Neural cell (in vitro differentiated cells): ENCODE measurements at regions not wholly inside any gene's neighbourhood (a gene's known extent, or its start where the extent isn't known, plus 50 kb on each side); places are given as distances from the start of the nearest gene placed in this dataset.
"Not testable (repeated sequence)": the region's sequence is repeated elsewhere in the genome, so short reads cannot be mapped to it uniquely, and the experiment has no call there.

ENCODE experiments used
- H2AFZ ChIP-seq: fragments of 200-600, 300-800 bp; sonication (generic), shearing (Covaris generic); 2 replicates; pipeline ENCODE4 v1.6.0; 2014; ENCODE audit warnings: low read depth, mild to moderate bottlenecking, antibody characterized with exemption, low read length, moderate library complexity
- H3F3A ChIP-seq: fragments of 200-600 bp; shearing (Covaris generic); 2 replicates; pipeline ENCODE4 v1.6.1; 2016; ENCODE audit warnings: mild to moderate bottlenecking, moderate library complexity, mixed read lengths, antibody characterized with exemption, low read length; ENCODE audit not compliant: insufficient read depth, poor library complexity, severe bottlenecking
- H3K27ac ChIP-seq: fragments of 200-600, 300-800 bp; sonication (generic), shearing (Covaris generic); 2 replicates; pipeline ENCODE4 v1.5.1; 2014; ENCODE audit warnings: mild to moderate bottlenecking, low read length, moderate library complexity
- H3K27me3 ChIP-seq: fragments of 300-800, 200-600 bp; sonication (generic), shearing (Covaris generic); 2 replicates; pipeline ENCODE4 v1.6.0; 2014; ENCODE audit warnings: mild to moderate bottlenecking, low read depth, low read length, moderate library complexity; ENCODE audit not compliant: insufficient read depth
- H3K36me3 ChIP-seq: fragments of 300-800, 200-600 bp; sonication (generic), shearing (Covaris generic); 2 replicates; pipeline ENCODE4 v1.5.1; 2014; ENCODE audit warnings: mild to moderate bottlenecking, antibody characterized with exemption, low read length, moderate library complexity; ENCODE audit not compliant: insufficient read depth
- H3K4me2 ChIP-seq: fragments of 300-800, 200-600 bp; sonication (generic), shearing (Covaris generic); 2 replicates; pipeline ENCODE4 v1.6.0; 2014; ENCODE audit warnings: mild to moderate bottlenecking, low read length
- H3K4me3 ChIP-seq: fragments of 300-800, 200-600 bp; sonication (generic), shearing (Covaris generic); 2 replicates; pipeline ENCODE4 v1.5.1; 2014; ENCODE audit warnings: mild to moderate bottlenecking, low read length, moderate library complexity
- H3K79me2 ChIP-seq: fragments of 200-600 bp; shearing (Covaris generic); replicated peaks from 2 replicates; pipeline ENCODE4 v1.6.0; 2014; ENCODE audit warnings: mild to moderate bottlenecking, low read length, moderate library complexity; ENCODE audit not compliant: insufficient read depth
- H3K9ac ChIP-seq: fragments of 300-800, 200-600 bp; sonication (generic), shearing (Covaris generic); 2 replicates; pipeline ENCODE4 v1.6.1; 2016; ENCODE audit warnings: mild to moderate bottlenecking, low read length, mixed read lengths
- H3K9me2 ChIP-seq: fragments of 200-600 bp; shearing (Covaris generic); 2 replicates; pipeline ENCODE4 v1.6.1; 2016; ENCODE audit warnings: mild to moderate bottlenecking, low read length, mixed read lengths; ENCODE audit not compliant: insufficient read depth
- H3K9me3 ChIP-seq: fragments of 200-600, 300-800 bp; sonication (generic), shearing (Covaris generic); 2 replicates; pipeline ENCODE4 v1.6.1; 2016; ENCODE audit warnings: mild to moderate bottlenecking, mixed run types, low read length, moderate library complexity, mixed read lengths
- H4K20me1 ChIP-seq: fragments of 200-600 bp; shearing (Covaris generic); 2 replicates; pipeline ENCODE4 v1.6.1; 2016; ENCODE audit warnings: mild to moderate bottlenecking, mixed run types; ENCODE audit not compliant: insufficient read depth
- CTCF ChIP-seq: fragments of 450-650 bp; IDR thresholded peaks from 2 replicates; pipeline ENCODE4 v1.5.1; 2014; ENCODE audit warnings: antibody characterized with exemption, mild to moderate bottlenecking, moderate library complexity; ENCODE audit not compliant: poor library complexity, severe bottlenecking
- EP300 ChIP-seq: fragments of 450-650 bp; conservative IDR thresholded peaks from 2 replicates; pipeline ENCODE4 v1.6.1; 2014; ENCODE audit warnings: antibody characterized with exemption, mild to moderate bottlenecking, moderate library complexity; ENCODE audit not compliant: poor library complexity, severe bottlenecking
- EZH2 ChIP-seq: fragments of 200-600, 300-800 bp; shearing (Covaris generic), sonication (generic); IDR thresholded peaks from 2 replicates; pipeline ENCODE4 v1.6.1; 2014; ENCODE audit warnings: antibody characterized with exemption, low read length, borderline replicate concordance, mild to moderate bottlenecking; ENCODE audit not compliant: insufficient read depth, poor library complexity, severe bottlenecking
- MXI1 ChIP-seq: fragments of 450-650 bp; conservative IDR thresholded peaks from 2 replicates; pipeline ENCODE4 v1.6.1; 2014; ENCODE audit warnings: antibody characterized with exemption, mild to moderate bottlenecking; ENCODE audit not compliant: poor library complexity, severe bottlenecking
- POLR2AphosphoS5 ChIP-seq: IDR thresholded peaks from 2 replicates; pipeline ENCODE4 v1.6.1; 2012
- RAD21 ChIP-seq: fragments of 450-650 bp; conservative IDR thresholded peaks from 2 replicates; pipeline ENCODE4 v1.6.1; 2014; ENCODE audit warnings: antibody characterized with exemption, mild to moderate bottlenecking, moderate library complexity
- REST ChIP-seq: IDR thresholded peaks from 2 replicates; pipeline ENCODE4 v1.6.1; 2012; ENCODE audit warnings: borderline replicate concordance
- SMC3 ChIP-seq: fragments of 450-650 bp; conservative IDR thresholded peaks from 2 replicates; pipeline ENCODE4 v1.6.1; 2014; ENCODE audit warnings: antibody characterized with exemption, mild to moderate bottlenecking, moderate library complexity; ENCODE audit not compliant: poor library complexity
- TAF1 ChIP-seq: IDR thresholded peaks from 2 replicates; pipeline ENCODE4 v1.6.1; 2012; ENCODE audit warnings: low read depth

GRCh38 chr2:125822746-125823145, 833.2 kb upstream of the GYPC start:
- Histone ChIP-seq H3K9me2 (no peaks in the 10 kb centered on the region), H3K27me3 (no peaks in the 10 kb centered on the region), H3K4me3 (no peak overlapping the region), H3K79me2 (no peaks in the 10 kb centered on the region), H3K27ac (no peak overlapping the region), H3K4me2 (no peak overlapping the region), H3K9me3 (no peaks in the 10 kb centered on the region), H3K36me3 (no peaks in the 10 kb centered on the region), H2AFZ (no peak overlapping the region), H4K20me1 (no peaks in the 10 kb centered on the region), H3F3A (no peaks in the 10 kb centered on the region), H3K9ac (no peak overlapping the region)
- TF ChIP-seq REST: no peak
- TF ChIP-seq TAF1: no peak
- TF ChIP-seq EP300: no peak
- no peak for TF ChIP-seq RAD21
- TF ChIP-seq SMC3: no peak
- no peak for TF ChIP-seq CTCF
- no peak for TF ChIP-seq EZH2
- TF ChIP-seq POLR2AphosphoS5: no peak
- TF ChIP-seq MXI1: no peak

- H3K4me2 ChIP-seq, H4K20me1 ChIP-seq, H3K27ac ChIP-seq, H3K9me2 ChIP-seq, H3K9me3 ChIP-seq, H3K36me3 ChIP-seq, H3K79me2 ChIP-seq, H2AFZ ChIP-seq, H3K4me3 ChIP-seq, H3F3A ChIP-seq, H3K9ac ChIP-seq, H3K27me3 ChIP-seq: not testable (repeated sequence)
These were observed 830.2 kb upstream of the GYPC start for GRCh38 chr2:125825781-125826180.

- no peak overlapping the region for H2AFZ ChIP-seq
- H3K27me3 ChIP-seq: no peaks in the 10 kb centered on the region
- peak overlapping the region; percentile 41 for H3K27ac ChIP-seq
- no peaks in the 10 kb centered on the region for H3F3A ChIP-seq
- TF ChIP-seq POLR2AphosphoS5: peak; percentile 96
- TF ChIP-seq CTCF: no peak
- no peak for TF ChIP-seq EZH2
- no peak for TF ChIP-seq SMC3
- no peak for TF ChIP-seq TAF1
- TF ChIP-seq REST: peak; percentile 99
- peak; percentile 43 for TF ChIP-seq MXI1
- peak; percentile 34 for TF ChIP-seq RAD21
- TF ChIP-seq EP300: peak; percentile 96
- no peaks in the 10 kb centered on the region for H3K9me2 ChIP-seq
- no peaks in the 10 kb centered on the region for H4K20me1 ChIP-seq
- H3K36me3 ChIP-seq: no peaks in the 10 kb centered on the region
- H3K4me3 ChIP-seq: peak overlapping the region; percentile 16
- no peaks in the 10 kb centered on the region for H3K79me2 ChIP-seq
- no peaks in the 10 kb centered on the region for H3K9me3 ChIP-seq
- peak overlapping the region; percentile 14 for H3K4me2 ChIP-seq
- H3K9ac ChIP-seq: no peak overlapping the region
These were observed 818.8 kb upstream of the GYPC start for GRCh38 chr2:125837128-125837527.
